ENCODE measurements at regions not wholly inside any gene's neighbourhood (a gene's known extent, or its start where the extent isn't known, plus 50 kb on each side); places are given as distances from the start of the nearest gene placed in this dataset.

DNA sequence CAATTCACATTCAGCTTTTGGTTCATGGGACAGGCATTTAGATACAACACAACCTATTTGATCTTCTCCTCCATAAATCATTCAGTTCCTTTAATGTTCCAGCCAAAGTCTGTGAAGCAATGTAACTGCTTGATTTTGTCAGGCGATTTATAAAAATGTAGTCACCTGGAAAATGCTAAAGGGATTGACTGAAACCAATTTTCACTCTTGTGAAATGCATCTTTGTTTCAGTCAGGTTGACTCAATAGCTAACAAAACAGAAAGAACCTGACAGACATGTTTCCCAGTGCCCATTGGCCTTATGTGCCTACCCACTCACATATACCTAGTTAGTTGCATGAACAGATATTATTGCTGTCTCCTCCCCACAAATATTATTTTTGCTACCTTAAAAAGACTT is 335.7 kb downstream of the CHRM3 start:
- TF ChIP-seq, protein P1, sequence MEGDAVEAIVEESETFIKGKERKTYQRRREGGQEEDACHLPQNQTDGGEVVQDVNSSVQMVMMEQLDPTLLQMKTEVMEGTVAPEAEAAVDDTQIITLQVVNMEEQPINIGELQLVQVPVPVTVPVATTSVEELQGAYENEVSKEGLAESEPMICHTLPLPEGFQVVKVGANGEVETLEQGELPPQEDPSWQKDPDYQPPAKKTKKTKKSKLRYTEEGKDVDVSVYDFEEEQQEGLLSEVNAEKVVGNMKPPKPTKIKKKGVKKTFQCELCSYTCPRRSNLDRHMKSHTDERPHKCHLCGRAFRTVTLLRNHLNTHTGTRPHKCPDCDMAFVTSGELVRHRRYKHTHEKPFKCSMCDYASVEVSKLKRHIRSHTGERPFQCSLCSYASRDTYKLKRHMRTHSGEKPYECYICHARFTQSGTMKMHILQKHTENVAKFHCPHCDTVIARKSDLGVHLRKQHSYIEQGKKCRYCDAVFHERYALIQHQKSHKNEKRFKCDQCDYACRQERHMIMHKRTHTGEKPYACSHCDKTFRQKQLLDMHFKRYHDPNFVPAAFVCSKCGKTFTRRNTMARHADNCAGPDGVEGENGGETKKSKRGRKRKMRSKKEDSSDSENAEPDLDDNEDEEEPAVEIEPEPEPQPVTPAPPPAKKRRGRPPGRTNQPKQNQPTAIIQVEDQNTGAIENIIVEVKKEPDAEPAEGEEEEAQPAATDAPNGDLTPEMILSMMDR (conservative IDR thresholded peaks at IDR 0.05; ENCODE audit: low read depth, low read length) = no peak
- TF ChIP-seq EZH2 (IDR thresholded peaks at IDR 0.05; ENCODE audit: low read length, unreplicated experiment) (no peak), EZH2phosphoT487 (IDR thresholded peaks at IDR 0.05; ENCODE audit: borderline replicate concordance, low read length) (no peak)

All from PC-3 (cell line).